ENCODE measurements at regions not wholly inside any gene's neighbourhood (a gene's known extent, or its start where the extent isn't known, plus 50 kb on each side); places are given as distances from the start of the nearest gene placed in this dataset.

GRCh38 chr2:8098476-8099266 is 583.2 kb upstream of the ID2 start:
- no peak for TF ChIP-seq CTCF (IDR thresholded peaks at IDR 0.05; ENCODE audit: low read length, missing control alignments)
- DNase-seq (ENCODE audit: low read depth), result no peak
- H3K4me3 ChIP-seq (replicated peaks; ENCODE audit: low read depth, low read length), result no peak overlapping the region

GRCh38 chr2:8099267-8099582 is 582.6 kb upstream of the ID2 start:
- H3K4me3 ChIP-seq (replicated peaks; ENCODE audit: low read depth, low read length), result no peak overlapping the region
- DNase-seq (ENCODE audit: low read depth), result no peak
- no peak for TF ChIP-seq CTCF (IDR thresholded peaks at IDR 0.05; ENCODE audit: low read length, missing control alignments)

DNA sequence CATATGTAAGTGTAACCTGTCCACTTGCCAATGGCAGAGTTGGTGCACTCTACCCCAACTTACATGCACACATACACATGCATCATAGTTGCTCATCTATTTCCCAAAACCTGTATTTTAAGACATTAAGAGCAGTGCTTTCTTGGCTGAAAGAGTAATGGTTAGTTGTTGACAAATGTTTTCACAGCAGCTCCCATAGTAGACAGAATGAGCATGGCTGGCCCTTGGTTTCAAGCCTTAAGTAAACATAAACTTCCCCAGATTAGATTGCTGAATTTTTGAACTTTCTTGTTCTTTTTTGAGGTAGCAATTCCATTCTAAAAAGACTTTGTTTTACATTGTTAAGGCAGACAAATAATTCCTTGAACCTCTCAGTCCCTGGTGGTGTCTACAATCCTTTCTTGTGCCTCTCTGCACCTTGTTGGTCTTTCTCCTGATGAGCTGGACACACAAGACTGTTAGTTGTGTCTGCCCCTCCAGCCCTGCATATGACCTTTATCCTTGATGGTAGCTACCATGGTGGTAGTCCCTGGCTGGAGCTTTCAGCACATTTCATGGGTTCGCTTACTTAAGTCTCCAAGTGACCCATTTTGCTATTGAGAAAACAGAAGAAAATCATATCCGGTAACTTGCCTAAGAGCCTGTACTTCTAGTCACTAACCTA is 580.1 kb upstream of the ID2 start:
- no peak for DNase-seq (ENCODE audit: low read depth)
- no peak for TF ChIP-seq CTCF (IDR thresholded peaks at IDR 0.05; ENCODE audit: low read length, missing control alignments)
- no peak overlapping the region for H3K4me3 ChIP-seq (replicated peaks; ENCODE audit: low read depth, low read length)

DNA sequence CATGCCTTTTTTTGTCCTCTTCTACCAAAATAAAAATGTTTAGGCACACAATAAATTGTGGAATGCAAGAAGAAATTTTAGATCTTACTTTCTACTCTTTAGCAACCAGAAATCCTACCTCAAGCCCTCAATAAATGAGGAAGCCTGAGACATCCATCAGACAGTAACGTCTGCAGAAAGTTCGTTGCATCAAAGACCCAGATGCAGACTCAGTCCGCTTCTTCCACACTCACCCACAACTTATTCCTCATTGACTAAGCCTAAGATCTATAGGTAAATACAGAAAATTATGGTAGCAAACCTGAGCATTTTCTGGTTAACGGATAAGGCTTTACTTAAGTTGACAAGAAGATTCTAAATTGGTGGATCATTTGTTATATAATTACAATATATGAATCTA is 579.4 kb upstream of the ID2 start:
- no peak for TF ChIP-seq CTCF (IDR thresholded peaks at IDR 0.05; ENCODE audit: low read length, missing control alignments)
- H3K4me3 ChIP-seq (replicated peaks; ENCODE audit: low read depth, low read length), result no peak overlapping the region
- DNase-seq (ENCODE audit: low read depth), result no peak

GRCh38 chr2:8103085-8103708 is 578.7 kb upstream of the ID2 start:
- no peak for TF ChIP-seq CTCF (IDR thresholded peaks at IDR 0.05; ENCODE audit: low read length, missing control alignments)
- H3K4me3 ChIP-seq (replicated peaks; ENCODE audit: low read depth, low read length), result no peak overlapping the region
- DNase-seq (ENCODE audit: low read depth), result no peak

DNA sequence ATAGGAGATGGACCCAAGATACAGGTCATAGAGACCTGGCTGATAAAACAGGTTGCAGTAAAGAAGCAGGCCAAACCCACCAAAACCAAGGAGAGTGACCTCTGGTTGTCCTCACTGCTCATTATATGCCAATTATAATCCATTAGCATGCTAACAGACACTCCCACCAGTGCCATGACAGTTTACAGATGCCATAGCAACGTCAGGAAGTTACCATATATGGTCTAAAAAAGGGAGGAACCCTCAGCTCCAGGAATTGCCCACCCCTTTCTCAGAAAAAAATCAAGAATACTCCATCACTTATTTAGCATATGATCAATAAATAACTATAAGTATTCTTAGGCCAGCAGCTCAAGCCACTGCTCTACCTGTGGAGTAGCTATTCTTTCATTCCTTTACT is 574.7 kb upstream of the ID2 start:
- DNase-seq (ENCODE audit: low read depth), result no peak
- H3K4me3 ChIP-seq (replicated peaks; ENCODE audit: low read depth, low read length), result no peak overlapping the region
- no peak for TF ChIP-seq CTCF (IDR thresholded peaks at IDR 0.05; ENCODE audit: low read length, missing control alignments)

All from fibroblast of pulmonary artery (primary cell).